ENCODE measurements at regions not wholly inside any gene's neighbourhood (a gene's known extent, or its start where the extent isn't known, plus 50 kb on each side); places are given as distances from the start of the nearest gene placed in this dataset.
"Not testable (repeated sequence)": the region's sequence is repeated elsewhere in the genome, so short reads cannot be mapped to it uniquely, and the experiment has no call there.

DNA sequence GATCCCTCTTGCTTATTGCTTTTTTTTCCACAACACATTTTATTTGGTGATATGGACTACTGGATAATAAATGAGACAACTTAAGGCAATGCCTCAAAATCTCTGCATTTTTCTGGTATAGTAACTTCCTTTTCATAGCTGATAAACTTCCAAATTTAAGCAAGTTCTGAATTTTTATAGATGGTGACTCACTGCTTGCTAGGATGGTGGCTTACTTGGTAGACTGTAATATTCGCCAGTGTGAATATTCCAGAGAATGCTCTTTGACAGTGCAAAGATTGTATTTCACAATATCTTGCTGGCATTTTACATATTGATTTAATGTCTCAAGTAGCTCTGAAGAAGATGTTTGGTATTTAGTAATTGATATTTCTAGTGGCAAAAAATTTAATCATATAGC is 472.4 kb downstream of the TFEC start:
- CTCF ChIA-PET: interaction anchor here (0.7 kb wide), 1 partner anchor 747 kb away, joined by 3 read pairs; no protein-coding TSS in a partner anchor
- no peaks in the 10 kb centered on the region for H3K9me3 Mint-ChIP-seq
- H3K4me1 Mint-ChIP-seq (ENCODE audit: low read depth): no peaks in the 10 kb centered on the region
- no peak for DNase-seq
- peaks cover 2% of the 10 kb centered on the region for H3K27me3 Mint-ChIP-seq (ENCODE audit: low read depth)
- H3K27ac Mint-ChIP-seq: no peak overlapping the region
- no peaks in the 10 kb centered on the region for H3K36me3 Mint-ChIP-seq (ENCODE audit: low read depth)
- intact Hi-C loops (cut with micrococcal nuclease): no loop called here
- H3K4me3 Mint-ChIP-seq: no peak overlapping the region

DNA sequence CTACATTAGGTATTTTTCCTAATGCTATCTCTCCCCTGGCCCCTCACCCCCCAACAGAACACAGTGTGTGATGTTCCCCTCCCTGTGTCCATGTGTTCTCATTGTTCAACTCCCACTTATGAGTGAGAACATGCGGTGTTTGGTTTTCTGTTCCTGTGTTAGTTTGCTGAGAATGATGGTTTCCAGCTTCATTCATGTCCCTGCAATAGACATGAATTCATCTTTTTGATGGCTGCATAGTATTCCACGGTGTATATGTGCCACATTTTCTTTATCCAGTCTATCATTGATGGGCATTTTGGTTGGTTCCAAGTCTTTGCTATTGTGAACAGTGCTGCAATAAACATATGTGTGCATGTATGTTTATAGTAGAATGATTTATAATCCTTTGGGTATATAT is 473.3 kb downstream of the TFEC start:
- H3K4me3 Mint-ChIP-seq, H3K27ac Mint-ChIP-seq, CTCF ChIA-PET: not testable (repeated sequence)

DNA sequence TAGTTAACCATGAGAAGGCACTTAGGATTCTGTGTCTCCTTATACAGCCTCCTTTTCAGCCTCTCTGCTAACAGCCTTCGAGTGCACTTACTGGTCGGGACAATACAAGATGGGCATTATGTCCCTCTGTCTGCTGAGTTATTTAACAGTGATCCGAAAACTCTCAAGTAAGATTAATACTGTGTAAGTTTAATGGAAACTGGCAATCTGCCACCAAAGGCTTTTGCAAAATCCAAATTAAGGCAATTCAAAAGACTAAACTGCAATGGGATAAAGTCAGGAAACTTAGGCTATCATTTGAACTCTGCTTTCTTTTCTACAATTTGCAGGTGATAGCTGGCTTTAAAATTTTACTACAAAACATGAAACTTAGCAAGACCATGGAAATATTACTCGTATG is 477.8 kb downstream of the TFEC start:
- CTCF ChIA-PET: interaction anchor here (0.6 kb wide), 1 partner anchor 1505 kb away, joined by 3 read pairs; no protein-coding TSS in a partner anchor
- DNase-seq: no peak
- no peaks in the 10 kb centered on the region for H3K36me3 Mint-ChIP-seq (ENCODE audit: low read depth)
- H3K4me3 Mint-ChIP-seq: no peak overlapping the region
- no peak overlapping the region for H3K27ac Mint-ChIP-seq
- intact Hi-C loops (cut with micrococcal nuclease): no loop called here
- H3K9me3 Mint-ChIP-seq: no peaks in the 10 kb centered on the region
- H3K27me3 Mint-ChIP-seq (ENCODE audit: low read depth): peaks cover 6% of the 10 kb centered on the region
- H3K4me1 Mint-ChIP-seq (ENCODE audit: low read depth): no peaks in the 10 kb centered on the region

More for the DNA sequence above, 473.3 kb downstream of the TFEC start:
- H3K9me3 Mint-ChIP-seq; H3K4me1 Mint-ChIP-seq (ENCODE audit: low read depth); intact Hi-C loops (cut with micrococcal nuclease); DNase-seq; H3K27me3 Mint-ChIP-seq (ENCODE audit: low read depth); H3K36me3 Mint-ChIP-seq (ENCODE audit: low read depth): not testable (repeated sequence)

DNA sequence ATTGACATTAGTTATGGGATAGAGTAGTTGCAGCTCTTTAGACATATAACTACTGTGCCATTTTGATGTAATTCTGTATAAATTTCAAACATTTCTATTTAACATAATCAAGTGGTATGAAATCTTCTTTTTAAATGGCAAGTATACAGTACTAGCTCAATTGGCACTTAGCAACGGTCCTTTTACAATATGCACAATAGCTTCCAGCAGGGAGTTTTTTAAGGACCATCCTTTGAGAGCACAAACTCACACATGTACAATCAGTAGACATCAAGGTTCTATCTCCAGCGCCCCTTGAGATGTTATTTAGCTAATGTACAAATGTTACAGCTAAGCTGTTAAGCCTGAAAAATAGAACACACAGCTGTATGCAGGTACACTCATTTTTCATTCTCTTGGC is 480.7 kb downstream of the TFEC start:
- no peak for DNase-seq
- no peaks in the 10 kb centered on the region for H3K36me3 Mint-ChIP-seq (ENCODE audit: low read depth)
- no peak overlapping the region for H3K27ac Mint-ChIP-seq
- H3K9me3 Mint-ChIP-seq: no peaks in the 10 kb centered on the region
- peaks cover 6% of the 10 kb centered on the region for H3K27me3 Mint-ChIP-seq (ENCODE audit: low read depth)
- H3K4me3 Mint-ChIP-seq: no peak overlapping the region
- intact Hi-C loops (cut with micrococcal nuclease): no loop called here
- H3K4me1 Mint-ChIP-seq (ENCODE audit: low read depth): no peaks in the 10 kb centered on the region
- CTCF ChIA-PET: no interaction called here

DNA sequence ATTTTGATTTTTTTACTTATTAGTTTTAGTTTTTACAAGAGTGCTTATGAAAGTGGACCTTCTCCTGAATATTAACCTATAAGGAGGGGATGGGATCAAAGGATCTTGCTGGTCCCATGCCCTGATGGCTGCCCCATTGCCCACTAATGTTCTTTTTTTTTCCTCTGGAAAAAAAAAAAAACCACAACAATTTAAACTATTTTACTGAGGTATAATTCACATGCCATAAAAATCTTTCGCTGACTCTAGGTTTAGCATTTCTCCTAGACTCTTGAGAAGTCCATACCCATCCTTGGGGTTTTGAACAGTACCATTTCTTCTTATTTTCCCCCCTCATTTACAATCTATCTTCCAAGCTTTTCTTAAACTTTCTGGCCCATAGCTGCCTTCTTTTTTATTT is 481.8 kb downstream of the TFEC start:
- intact Hi-C loops (cut with micrococcal nuclease): no loop called here
- no peaks in the 10 kb centered on the region for H3K36me3 Mint-ChIP-seq (ENCODE audit: low read depth)
- no peak overlapping the region for H3K4me3 Mint-ChIP-seq

DNA sequence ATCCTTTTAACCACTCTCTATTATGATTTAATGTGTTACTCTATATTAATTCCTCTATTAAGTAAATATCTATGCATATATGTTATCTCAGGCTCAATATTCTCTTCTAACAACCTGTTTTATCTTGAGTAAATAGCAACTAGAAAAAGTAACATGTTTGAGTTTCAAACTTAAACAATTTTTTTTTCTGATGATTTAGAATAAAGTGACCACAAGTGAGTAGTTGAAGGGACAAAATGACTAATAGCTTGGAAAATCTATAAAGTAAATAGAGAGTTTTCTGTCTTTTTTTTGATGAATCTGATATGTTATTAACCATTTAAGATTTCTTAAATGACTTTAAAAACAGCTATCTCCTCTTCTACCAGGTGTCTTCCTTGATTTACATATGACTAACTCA is 483.8 kb downstream of the TFEC start:
- Mint-ChIP-seq H3K4me3 (no peak overlapping the region), H3K36me3 (ENCODE audit: low read depth) (no peaks in the 10 kb centered on the region), H3K27me3 (ENCODE audit: low read depth) (peaks cover 6% of the 10 kb centered on the region), H3K4me1 (ENCODE audit: low read depth) (no peaks in the 10 kb centered on the region), H3K9me3 (no peaks in the 10 kb centered on the region), H3K27ac (no peak overlapping the region)
- CTCF ChIA-PET: no interaction called here
- no peak for DNase-seq
- intact Hi-C loops (cut with micrococcal nuclease): no loop called here

More for the DNA sequence above, 481.8 kb downstream of the TFEC start:
- DNase-seq: no peak
- CTCF ChIA-PET: no interaction called here
- no peaks in the 10 kb centered on the region for H3K4me1 Mint-ChIP-seq (ENCODE audit: low read depth)
- peaks cover 6% of the 10 kb centered on the region for H3K27me3 Mint-ChIP-seq (ENCODE audit: low read depth)
- no peaks in the 10 kb centered on the region for H3K9me3 Mint-ChIP-seq
- no peak overlapping the region for H3K27ac Mint-ChIP-seq

DNA sequence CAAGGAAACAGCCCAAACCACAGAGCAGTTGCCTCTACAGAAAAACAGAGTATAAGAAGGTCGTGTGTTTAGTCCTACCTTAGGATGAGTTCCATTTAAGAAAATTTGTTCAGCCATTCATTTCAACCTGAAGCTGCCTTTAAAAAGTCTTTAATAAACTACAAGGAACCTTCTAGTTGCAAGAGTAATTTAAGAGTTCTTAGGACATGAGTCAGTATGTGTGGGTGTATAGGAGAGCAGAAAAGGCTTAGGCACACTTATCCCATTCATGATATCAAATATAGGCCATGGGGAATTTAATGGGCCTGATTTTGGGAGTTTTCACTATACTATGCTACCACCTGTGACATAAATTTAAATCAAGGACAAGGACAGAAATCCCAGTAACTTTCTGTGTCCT is 496.8 kb downstream of the TFEC start:
- no peak overlapping the region for H3K27ac Mint-ChIP-seq
- H3K27me3 Mint-ChIP-seq (ENCODE audit: low read depth): peaks cover 5% of the 10 kb centered on the region
- H3K9me3 Mint-ChIP-seq: no peaks in the 10 kb centered on the region
- CTCF ChIA-PET: no interaction called here
- no peak for DNase-seq
- no peaks in the 10 kb centered on the region for H3K36me3 Mint-ChIP-seq (ENCODE audit: low read depth)
- intact Hi-C loops (cut with micrococcal nuclease): no loop called here
- H3K4me1 Mint-ChIP-seq (ENCODE audit: low read depth): no peaks in the 10 kb centered on the region
- H3K4me3 Mint-ChIP-seq: no peak overlapping the region

DNA sequence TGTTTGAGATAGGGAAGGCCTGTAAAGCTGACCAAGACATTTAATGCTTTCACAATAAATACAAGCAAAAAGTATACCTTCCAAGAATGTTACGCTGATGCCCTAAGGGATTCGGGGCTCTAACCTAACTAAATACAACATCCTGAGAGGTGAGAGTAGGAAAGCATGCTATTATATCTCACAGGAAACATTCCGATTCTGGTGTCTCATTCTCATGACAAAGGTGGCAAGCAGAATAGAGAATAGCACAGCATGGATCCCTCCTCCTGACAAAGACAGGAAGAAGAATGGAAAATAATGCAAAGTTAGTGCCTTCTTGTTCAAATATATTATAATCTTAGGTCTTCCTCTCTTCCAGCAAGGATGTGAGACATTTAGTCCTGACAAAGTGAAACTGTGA is 504.3 kb downstream of the TFEC start:
- intact Hi-C loops (cut with micrococcal nuclease): no loop called here
- Mint-ChIP-seq H3K36me3 (ENCODE audit: low read depth) (no peaks in the 10 kb centered on the region), H3K27me3 (ENCODE audit: low read depth) (peaks cover 5% of the 10 kb centered on the region), H3K27ac (no peak overlapping the region), H3K4me3 (no peak overlapping the region), H3K4me1 (ENCODE audit: low read depth) (no peaks in the 10 kb centered on the region), H3K9me3 (peaks cover 5% of the 10 kb centered on the region)
- no peak for DNase-seq
- CTCF ChIA-PET: no interaction called here

DNA sequence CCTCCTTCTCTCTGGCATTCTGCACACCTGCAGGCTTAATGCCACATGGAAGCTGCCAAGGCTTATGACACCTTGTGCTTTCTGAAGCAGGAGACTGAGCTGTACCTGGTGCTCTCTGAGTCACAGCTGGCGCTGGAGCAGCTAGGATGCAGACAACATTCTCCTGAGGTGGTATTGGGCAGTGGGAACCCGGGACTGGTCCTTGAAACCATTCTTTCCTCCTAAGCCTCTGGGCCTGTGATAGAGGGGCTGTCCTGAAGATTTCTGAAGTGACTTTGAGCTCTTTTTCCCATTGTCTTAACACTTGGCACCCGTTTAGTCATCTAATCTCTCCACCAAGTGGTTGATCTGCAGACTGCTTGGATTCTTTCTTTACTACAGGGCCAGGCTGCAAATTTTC is 508.4 kb downstream of the TFEC start:
- Mint-ChIP-seq H3K4me3 (no peak overlapping the region), H3K9me3 (peaks cover 5% of the 10 kb centered on the region), H3K27ac (no peak overlapping the region), H3K4me1 (ENCODE audit: low read depth) (no peaks in the 10 kb centered on the region), H3K36me3 (ENCODE audit: low read depth) (no peaks in the 10 kb centered on the region), H3K27me3 (ENCODE audit: low read depth) (peaks cover 5% of the 10 kb centered on the region)
- DNase-seq: no peak
- intact Hi-C loops (cut with micrococcal nuclease): no loop called here
- CTCF ChIA-PET: interaction anchor here (0.7 kb wide), 1 partner anchor 17 kb away, joined by 3 read pairs; no protein-coding TSS in a partner anchor

DNA sequence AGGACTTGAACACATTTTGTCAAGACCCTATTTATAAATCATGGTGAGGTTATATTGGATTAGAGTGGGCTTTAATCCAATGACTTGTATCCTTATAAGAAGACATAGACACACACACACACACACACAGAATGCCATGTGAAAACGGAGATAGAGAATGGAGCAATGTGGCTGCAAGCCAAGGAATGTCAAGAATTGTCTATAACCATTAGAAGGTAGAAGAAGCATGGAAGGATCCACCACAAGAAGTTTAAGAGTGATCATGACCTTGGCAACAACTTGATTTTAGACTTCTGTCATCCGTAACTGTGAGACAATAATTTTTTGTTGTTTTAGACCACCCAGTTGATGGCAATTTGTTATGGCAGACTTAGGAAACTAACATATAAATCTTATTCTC is 514.2 kb downstream of the TFEC start:
- H3K36me3 Mint-ChIP-seq (ENCODE audit: low read depth): no peaks in the 10 kb centered on the region
- H3K4me1 Mint-ChIP-seq (ENCODE audit: low read depth): no peaks in the 10 kb centered on the region
- CTCF ChIA-PET: no interaction called here
- H3K27ac Mint-ChIP-seq: no peak overlapping the region
- intact Hi-C loops (cut with micrococcal nuclease): no loop called here
- H3K4me3 Mint-ChIP-seq: no peak overlapping the region
- H3K27me3 Mint-ChIP-seq (ENCODE audit: low read depth): peaks cover 2% of the 10 kb centered on the region
- no peaks in the 10 kb centered on the region for H3K9me3 Mint-ChIP-seq
- no peak for DNase-seq

DNA sequence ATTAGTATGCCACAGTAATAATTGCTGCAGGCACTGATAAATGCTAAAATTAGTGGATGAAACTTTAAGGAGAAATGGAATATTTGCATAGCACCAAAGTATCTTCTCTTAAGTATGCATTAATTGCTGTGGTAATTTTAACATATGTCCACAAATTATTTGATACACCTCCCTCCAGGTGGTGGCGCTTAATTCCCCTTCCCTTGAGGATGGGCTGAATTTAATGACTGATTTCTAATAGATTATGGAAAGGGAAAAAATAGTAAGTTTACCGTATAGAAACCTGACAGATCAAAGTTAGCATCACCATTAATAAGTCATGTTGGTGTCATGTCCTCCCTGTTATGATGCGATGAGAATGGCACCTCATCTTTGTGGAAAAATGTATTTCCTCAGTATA is 519.2 kb downstream of the TFEC start:
- Mint-ChIP-seq H3K4me3 (no peak overlapping the region), H3K4me1 (ENCODE audit: low read depth) (no peaks in the 10 kb centered on the region), H3K27ac (no peak overlapping the region), H3K27me3 (ENCODE audit: low read depth) (no peaks in the 10 kb centered on the region), H3K36me3 (ENCODE audit: low read depth) (no peaks in the 10 kb centered on the region), H3K9me3 (no peaks in the 10 kb centered on the region)
- CTCF ChIA-PET: no interaction called here
- intact Hi-C loops (cut with micrococcal nuclease): no loop called here
- no peak for DNase-seq

DNA sequence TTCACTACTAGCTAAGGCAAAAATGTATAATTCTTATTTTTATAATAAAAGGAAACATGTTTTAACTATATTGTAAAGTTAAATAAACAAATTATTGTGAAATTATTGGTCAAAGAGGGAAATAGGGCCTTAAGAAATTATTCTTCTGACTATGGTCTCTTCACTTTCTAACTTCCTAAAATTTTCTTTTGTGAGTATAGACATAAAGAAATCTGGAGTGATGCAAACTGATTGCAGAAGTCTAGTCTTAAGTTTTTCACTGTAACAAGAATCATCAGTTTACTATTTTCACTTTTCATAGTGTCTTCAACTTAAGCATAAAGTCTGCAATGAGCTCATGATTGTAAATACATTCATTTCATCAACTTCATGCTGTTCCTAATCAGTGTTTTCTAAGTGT is 525.4 kb downstream of the TFEC start:
- CTCF ChIA-PET: interaction anchor here (0.6 kb wide), 1 partner anchor 874 kb away, joined by 5 read pairs; no protein-coding TSS in a partner anchor
- no peak for DNase-seq
- Mint-ChIP-seq H3K27ac (no peak overlapping the region), H3K9me3 (no peaks in the 10 kb centered on the region), H3K36me3 (ENCODE audit: low read depth) (no peaks in the 10 kb centered on the region), H3K4me3 (no peak overlapping the region), H3K4me1 (ENCODE audit: low read depth) (no peaks in the 10 kb centered on the region), H3K27me3 (ENCODE audit: low read depth) (no peaks in the 10 kb centered on the region)
- intact Hi-C loops (cut with micrococcal nuclease): no loop called here

DNA sequence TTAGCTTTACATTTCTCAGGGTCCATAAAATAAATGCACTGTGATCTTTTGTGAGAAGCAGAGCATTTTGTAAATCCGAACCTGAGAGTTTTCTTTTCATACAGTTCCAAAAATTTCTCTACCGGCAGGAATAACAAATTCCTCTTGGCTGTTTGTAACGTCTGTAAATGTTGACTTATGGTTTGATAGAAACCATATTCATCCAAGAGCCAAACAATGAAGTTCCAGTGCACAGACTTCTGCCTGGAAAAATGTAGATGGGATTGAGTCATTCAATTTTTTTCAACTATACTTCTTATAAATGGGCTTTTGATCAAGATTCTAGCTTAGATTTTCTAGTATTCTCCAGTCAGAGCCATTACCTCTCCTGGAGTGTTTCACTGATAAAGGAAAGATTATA is 530.6 kb downstream of the TFEC start:
- Mint-ChIP-seq H3K4me3 (no peak overlapping the region), H3K4me1 (ENCODE audit: low read depth) (no peaks in the 10 kb centered on the region), H3K27ac (no peak overlapping the region), H3K36me3 (ENCODE audit: low read depth) (no peaks in the 10 kb centered on the region), H3K9me3 (no peaks in the 10 kb centered on the region), H3K27me3 (ENCODE audit: low read depth) (no peaks in the 10 kb centered on the region)
- CTCF ChIA-PET: no interaction called here
- intact Hi-C loops (cut with micrococcal nuclease): no loop called here
- DNase-seq: no peak

DNA sequence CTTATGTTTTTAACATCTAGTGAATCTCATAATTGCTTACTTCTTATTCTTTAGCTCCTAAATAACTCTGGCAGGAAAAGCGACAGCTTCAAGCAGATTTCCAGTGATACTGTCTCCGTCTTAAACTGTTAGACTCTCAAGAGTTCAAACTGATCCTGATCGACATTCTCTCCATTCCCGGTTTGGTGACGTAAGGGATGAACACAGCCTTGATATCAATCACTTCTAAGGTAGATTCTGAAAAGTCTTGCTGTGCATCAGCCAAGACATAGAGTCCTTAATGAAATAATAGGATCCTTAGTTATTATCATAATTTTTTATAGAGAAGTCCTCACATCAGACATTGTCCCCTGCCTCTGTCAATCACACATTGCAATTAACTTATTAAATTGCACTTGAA is 534.6 kb downstream of the TFEC start:
- Mint-ChIP-seq H3K27ac (no peak overlapping the region), H3K9me3 (no peaks in the 10 kb centered on the region), H3K27me3 (ENCODE audit: low read depth) (no peaks in the 10 kb centered on the region), H3K36me3 (ENCODE audit: low read depth) (no peaks in the 10 kb centered on the region), H3K4me1 (ENCODE audit: low read depth) (no peaks in the 10 kb centered on the region), H3K4me3 (no peak overlapping the region)
- intact Hi-C loops (cut with micrococcal nuclease): no loop called here
- CTCF ChIA-PET: no interaction called here
- DNase-seq: no peak

All from activated naive CD4-positive, alpha-beta T cell treated with anti-CD3 and anti-CD28 coated beads for 36 hours (primary cell).